ENCODE measurements at regions not wholly inside any gene's neighbourhood (a gene's known extent, or its start where the extent isn't known, plus 50 kb on each side); places are given as distances from the start of the nearest gene placed in this dataset.

DNA sequence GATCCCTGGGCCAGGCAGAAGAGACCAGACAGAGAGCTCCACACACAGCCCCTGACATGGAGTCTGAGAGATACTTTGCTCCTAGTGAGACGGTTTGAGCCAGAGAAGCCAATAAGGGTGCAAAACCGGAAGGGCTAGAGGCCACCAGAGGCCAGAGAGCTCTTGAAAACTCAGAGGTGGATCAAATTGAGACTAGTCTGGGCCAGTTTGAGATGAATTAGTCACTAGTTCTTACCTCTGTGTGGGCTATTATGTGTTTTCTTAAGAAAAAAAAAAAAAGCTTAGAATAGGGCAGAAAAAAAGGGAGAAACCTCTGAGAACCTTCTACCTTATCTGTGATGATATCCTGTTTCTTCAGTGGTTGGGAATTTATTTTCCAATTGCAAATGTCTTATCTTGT, 110.4 kb upstream of the EDNRA start:
- DNase-seq (no peak), ATAC-seq (no peak)
- Histone ChIP-seq H3K27ac (no peak overlapping the region), H3K4me3 (no peak overlapping the region), H3K36me3 (replicated peaks in 1 of 2; ENCODE audit: insufficient read depth in 1 of 2, low read depth in 2 of 2) (no peaks in the 10 kb centered on the region), H3K4me1 (no peaks in the 10 kb centered on the region), H3K9me3 (no peaks in the 10 kb centered on the region), H3K27me3 (no peaks in the 10 kb centered on the region)
- intact Hi-C loops (cut with DNase I): no loop called here
- no peak for TF ChIP-seq POLR2A (IDR thresholded peaks at IDR 0.05)
- TF ChIP-seq, protein P1, sequence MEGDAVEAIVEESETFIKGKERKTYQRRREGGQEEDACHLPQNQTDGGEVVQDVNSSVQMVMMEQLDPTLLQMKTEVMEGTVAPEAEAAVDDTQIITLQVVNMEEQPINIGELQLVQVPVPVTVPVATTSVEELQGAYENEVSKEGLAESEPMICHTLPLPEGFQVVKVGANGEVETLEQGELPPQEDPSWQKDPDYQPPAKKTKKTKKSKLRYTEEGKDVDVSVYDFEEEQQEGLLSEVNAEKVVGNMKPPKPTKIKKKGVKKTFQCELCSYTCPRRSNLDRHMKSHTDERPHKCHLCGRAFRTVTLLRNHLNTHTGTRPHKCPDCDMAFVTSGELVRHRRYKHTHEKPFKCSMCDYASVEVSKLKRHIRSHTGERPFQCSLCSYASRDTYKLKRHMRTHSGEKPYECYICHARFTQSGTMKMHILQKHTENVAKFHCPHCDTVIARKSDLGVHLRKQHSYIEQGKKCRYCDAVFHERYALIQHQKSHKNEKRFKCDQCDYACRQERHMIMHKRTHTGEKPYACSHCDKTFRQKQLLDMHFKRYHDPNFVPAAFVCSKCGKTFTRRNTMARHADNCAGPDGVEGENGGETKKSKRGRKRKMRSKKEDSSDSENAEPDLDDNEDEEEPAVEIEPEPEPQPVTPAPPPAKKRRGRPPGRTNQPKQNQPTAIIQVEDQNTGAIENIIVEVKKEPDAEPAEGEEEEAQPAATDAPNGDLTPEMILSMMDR (IDR thresholded peaks at IDR 0.05): no peak
- WGBS, 2 donors: 49 to 70% methylated on average over 2 of the region's 2 CpGs

- no peaks in the 10 kb centered on the region for H3K9me3 ChIP-seq
Measured at GRCh38 chr4:147370881-147371280, 110.0 kb upstream of the EDNRA start.

GRCh38 chr4:147371661-147372060, 109.2 kb upstream of the EDNRA start:
- Histone ChIP-seq H3K27me3 (no peaks in the 10 kb centered on the region), H3K4me3 (no peak overlapping the region), H3K9me3 (no peaks in the 10 kb centered on the region), H3K27ac (no peak overlapping the region), H3K4me1 (no peaks in the 10 kb centered on the region), H3K36me3 (replicated peaks in 1 of 2; ENCODE audit: insufficient read depth in 1 of 2, low read depth in 2 of 2) (no peaks in the 10 kb centered on the region)
- DNase-seq (no peak), ATAC-seq (no peak)
- intact Hi-C loops (cut with DNase I): no loop called here
- TF ChIP-seq POLR2A (IDR thresholded peaks at IDR 0.05): no peak
- TF ChIP-seq, protein P1 (IDR thresholded peaks at IDR 0.05): no peak

More at GRCh38 chr4:147370881-147371280, 110.0 kb upstream of the EDNRA start:
- intact Hi-C loops (cut with DNase I): no loop called here
- no peaks in the 10 kb centered on the region for H3K27me3 ChIP-seq
- no peak overlapping the region for H3K27ac ChIP-seq
- 44 to 45% methylated on average over 2 of the region's 2 CpGs for WGBS, 2 donors
- H3K4me3 ChIP-seq: no peak overlapping the region
- H3K4me1 ChIP-seq: no peaks in the 10 kb centered on the region
- ATAC-seq: no peak
- no peaks in the 10 kb centered on the region for H3K36me3 ChIP-seq (replicated peaks in 1 of 2; ENCODE audit: insufficient read depth in 1 of 2, low read depth in 2 of 2)
- DNase-seq: no peak
- TF ChIP-seq, protein P1 (IDR thresholded peaks at IDR 0.05): no peak
- TF ChIP-seq POLR2A (IDR thresholded peaks at IDR 0.05): no peak

GRCh38 chr4:147378780-147379179, 102.1 kb upstream of the EDNRA start:
- no peak for ATAC-seq

DNA sequence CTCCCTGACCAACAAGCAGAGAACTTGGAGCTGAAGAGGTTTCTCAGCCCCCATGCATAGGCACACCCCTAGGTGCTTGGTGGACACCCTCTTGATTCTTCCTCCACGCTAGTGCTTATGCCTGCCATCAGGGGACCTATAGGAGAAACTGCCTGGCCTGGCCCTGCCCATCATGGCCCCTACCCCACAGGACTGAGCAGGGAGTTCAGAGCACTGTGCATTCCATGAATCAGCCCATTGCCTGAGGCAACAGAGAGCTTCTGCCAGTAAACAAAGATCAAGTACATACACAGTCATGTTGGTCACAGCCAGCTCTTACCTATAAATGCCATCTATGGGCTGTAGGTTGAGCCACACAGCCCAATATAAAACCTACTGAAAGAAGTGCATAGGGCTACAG, 99.1 kb upstream of the EDNRA start:
- Histone ChIP-seq H3K36me3 (replicated peaks in 1 of 2; ENCODE audit: insufficient read depth in 1 of 2, low read depth in 2 of 2) (no peaks in the 10 kb centered on the region), H3K4me1 (no peaks in the 10 kb centered on the region), H3K9me3 (no peaks in the 10 kb centered on the region), H3K4me3 (no peak overlapping the region), H3K27ac (no peak overlapping the region), H3K27me3 (no peaks in the 10 kb centered on the region)
- 40 to 60% methylated on average over 1 of the region's 1 CpG for WGBS, 2 donors
- DNase-seq: no peak
- intact Hi-C loops (cut with DNase I): no loop called here
- no peak for ATAC-seq
- no peak for TF ChIP-seq POLR2A (IDR thresholded peaks at IDR 0.05)
- TF ChIP-seq, protein P1 (IDR thresholded peaks at IDR 0.05): no peak

More at GRCh38 chr4:147378780-147379179, 102.1 kb upstream of the EDNRA start:
- Histone ChIP-seq H3K4me3 (no peak overlapping the region), H3K4me1 (no peaks in the 10 kb centered on the region), H3K9me3 (no peaks in the 10 kb centered on the region), H3K27me3 (no peaks in the 10 kb centered on the region), H3K36me3 (replicated peaks in 1 of 2; ENCODE audit: insufficient read depth in 1 of 2, low read depth in 2 of 2) (no peaks in the 10 kb centered on the region), H3K27ac (no peak overlapping the region)
- intact Hi-C loops (cut with DNase I): no loop called here
- TF ChIP-seq POLR2A (IDR thresholded peaks at IDR 0.05): no peak
- TF ChIP-seq, protein P1 (IDR thresholded peaks at IDR 0.05): no peak
- no peak for DNase-seq
- WGBS, 2 donors: 55 to 72% methylated on average over 2 of the region's 2 CpGs
